ENCODE measurements at regions not wholly inside any gene's neighbourhood (a gene's known extent, or its start where the extent isn't known, plus 50 kb on each side); places are given as distances from the start of the nearest gene placed in this dataset.
A peak's percentile ranks its signal among the peaks of the same experiment; 100 is the strongest.

DNA sequence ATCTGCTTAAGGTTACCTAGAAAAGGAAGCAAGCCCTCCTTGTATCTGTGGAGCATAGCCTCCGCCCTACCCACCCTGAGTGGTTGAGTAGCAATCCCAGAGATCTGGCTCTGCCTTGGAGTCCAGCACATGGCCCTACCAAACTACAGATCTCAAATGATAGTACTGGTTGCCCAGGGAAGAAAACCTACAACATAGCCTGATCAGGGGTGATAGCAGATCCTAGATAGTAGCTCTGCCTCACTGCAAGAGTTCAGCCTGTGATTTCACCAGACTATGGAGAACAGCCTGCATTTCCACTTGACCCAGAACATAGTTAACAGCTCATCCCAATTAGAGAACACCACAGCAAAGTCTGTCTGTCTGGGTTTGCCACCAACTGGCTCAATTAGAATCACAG is 279.5 kb downstream of the ETNK1 start:
- DNase-seq (ENCODE audit: low spot score): no peak

DNA sequence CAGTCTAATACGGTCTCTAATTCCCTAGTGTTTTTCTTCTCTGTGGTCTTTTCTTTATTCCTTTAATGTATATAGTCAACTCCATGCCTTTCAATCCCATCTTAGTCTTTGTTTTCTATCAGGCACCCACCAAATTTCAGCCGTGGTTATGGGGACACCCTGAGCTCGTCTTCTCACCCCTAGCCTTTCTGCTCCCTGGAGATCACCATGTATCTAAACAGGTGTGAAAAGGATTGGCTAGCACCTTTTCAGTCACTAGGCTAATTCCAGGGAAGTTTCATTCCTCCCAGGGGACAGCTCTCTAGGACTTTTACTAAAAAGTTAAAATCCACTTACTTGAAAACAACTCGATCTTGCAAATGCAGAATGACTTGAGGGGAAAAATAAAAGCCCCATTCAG is 291.3 kb downstream of the ETNK1 start:
- DNase-seq (ENCODE audit: low spot score): no peak

DNA sequence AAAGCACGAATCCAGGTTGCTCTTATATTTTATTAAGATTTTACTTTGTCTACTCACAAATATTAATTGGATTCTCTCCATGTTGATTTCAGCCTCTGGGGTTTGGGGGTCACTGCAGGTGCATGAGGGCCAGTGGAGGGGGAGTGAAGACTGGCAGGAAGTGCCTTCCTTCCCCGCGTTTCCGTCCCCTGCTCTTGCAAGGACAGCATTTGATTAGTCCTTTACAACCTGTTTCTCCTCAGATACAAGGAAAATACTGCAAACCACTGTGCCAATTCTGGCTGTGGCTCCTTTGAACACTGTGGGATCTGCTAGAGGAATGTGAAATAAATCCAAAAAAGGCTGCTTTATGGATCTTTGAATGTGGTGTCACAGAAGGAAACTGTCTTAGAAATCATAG is 291.8 kb downstream of the ETNK1 start:
- DNase-seq (ENCODE audit: low spot score): no peak

DNA sequence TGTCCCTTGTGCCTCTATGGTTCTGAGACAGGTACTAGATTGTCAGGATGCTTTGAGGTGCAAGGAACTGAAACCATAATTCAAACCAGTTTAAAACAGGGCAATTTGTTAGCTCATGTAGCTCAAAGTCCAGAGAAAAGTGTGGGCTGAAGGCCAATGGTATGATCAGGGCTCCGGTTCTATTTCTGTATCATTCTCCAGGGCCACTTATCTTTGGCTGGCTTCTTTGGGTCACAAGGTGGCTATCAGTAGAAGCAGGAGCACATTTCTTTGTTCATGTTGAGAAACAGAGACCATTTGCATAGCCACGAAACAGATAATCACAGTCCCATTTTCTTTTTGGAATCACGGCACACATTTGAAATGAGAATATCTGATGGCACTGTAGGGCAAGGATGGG is 294.9 kb downstream of the ETNK1 start:
- DNase-seq (ENCODE audit: low spot score): no peak

DNA sequence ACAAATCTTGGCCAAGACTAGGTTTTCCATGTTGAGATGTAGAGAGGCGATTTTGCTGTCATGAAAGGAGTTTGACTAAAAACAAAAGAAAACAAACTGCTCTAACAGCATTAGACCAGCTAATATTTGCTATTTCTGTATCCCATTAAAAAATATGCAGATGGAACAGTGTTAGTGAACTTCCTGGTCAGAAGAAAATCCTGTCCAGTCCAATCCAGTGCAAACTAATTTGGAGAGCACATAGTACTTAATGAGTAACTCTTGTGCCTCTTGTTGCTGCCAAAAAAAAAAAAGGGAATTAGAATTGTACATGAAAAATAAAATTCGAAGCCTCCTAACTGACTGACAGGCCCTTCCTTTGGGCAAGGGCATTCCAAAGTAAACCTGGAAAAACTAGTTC is 298.8 kb downstream of the ETNK1 start:
- DNase-seq (ENCODE audit: low spot score): no peak

DNA sequence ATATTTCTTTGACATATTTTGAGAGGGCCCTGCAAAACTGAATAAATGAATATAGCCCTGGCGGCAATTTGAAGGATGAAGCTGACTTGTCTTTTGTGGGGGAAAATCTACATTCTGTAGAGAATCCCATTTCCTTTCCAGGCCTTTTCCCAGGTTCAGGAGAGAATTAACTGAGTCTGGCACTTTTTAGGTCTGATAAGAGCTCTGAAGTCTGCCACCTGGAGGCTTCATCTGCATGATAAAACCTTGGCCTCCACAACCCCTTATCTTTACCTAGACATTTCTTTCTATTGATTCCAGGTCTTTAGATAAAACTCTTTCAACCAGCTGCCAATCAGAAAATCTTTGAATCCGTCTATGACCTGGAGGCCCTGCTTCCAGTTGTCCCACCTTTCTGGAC is 299.4 kb downstream of the ETNK1 start:
- DNase-seq (ENCODE audit: low spot score): no peak

DNA sequence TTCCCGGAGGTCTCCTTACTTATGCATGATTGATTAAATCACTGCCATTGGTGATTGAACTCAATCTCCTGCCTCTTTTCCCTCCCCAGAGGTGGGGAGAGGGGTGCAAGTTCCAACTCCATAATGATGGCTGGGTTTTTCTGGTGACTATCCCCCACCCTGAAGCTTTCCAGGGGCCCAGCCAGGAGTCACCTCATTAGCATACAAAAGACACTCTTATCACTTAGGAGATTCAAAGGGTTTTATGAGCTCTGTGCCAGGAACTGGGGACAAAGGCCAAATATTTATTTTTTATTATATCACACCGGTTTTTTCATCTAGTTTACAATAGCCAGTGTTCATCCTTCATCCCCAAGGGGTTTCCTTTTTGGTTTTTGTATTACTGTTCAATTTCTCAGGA is 300.7 kb downstream of the ETNK1 start:
- no peak for DNase-seq (ENCODE audit: low spot score)

DNA sequence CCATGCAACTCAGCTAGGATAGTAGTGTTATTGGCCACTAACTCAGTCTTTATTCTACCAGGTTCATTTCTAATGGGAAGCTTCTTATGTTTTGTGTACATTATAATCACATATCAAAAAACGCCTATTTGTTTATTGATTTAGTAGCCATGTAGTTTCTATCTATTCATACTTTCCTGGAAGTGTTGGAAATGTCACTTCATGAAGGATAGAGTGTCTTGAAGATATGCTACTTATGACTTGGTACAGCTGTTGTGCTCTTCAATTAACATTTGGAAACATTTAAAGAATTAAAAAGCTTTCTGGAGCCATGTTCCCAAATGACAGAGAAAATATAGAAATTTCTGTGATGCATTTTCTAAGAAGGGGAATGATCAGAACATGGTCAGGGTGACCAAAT is 307.5 kb downstream of the ETNK1 start:
- DNase-seq (ENCODE audit: low spot score): no peak

DNA sequence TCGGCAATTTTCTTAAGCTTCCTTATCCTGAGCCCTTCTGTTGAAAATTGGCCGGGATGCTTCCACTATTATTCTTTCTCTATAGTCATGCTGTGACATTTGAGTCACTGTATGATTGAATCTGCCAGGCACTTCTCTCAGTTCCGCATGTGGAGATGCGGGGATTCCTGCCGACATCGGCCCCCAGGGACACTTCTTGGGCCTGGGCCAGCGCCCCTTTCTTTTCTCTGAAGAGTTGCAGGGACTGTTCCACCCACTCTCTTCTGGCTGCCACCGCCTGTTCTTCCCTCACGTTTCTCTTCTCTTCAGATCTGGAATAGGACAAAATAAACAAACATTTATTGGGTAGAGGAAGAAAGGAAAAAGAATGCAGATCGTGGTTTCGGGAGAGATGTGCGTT is 310.1 kb downstream of the ETNK1 start:
- no peak for DNase-seq (ENCODE audit: low spot score)

DNA sequence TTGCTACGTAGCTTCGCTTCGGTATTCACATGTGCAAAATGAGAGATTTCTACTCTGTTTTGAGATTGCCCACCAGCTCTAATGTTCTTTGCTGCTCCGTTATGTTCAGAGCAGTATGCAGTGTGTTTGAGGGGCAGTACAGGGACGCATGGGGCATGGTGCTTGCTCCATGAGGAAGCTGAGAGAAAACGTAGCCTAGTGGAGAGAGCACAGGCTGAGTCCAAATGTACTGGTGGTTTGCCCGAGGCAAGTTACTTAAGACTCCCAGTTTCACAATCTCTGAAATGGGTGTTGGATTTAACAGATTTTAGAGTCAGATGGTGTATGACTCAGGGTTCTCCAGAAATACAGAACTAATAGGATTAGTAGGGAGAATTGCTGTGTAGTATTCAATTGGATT is 310.5 kb downstream of the ETNK1 start:
- DNase-seq (ENCODE audit: low spot score): no peak

DNA sequence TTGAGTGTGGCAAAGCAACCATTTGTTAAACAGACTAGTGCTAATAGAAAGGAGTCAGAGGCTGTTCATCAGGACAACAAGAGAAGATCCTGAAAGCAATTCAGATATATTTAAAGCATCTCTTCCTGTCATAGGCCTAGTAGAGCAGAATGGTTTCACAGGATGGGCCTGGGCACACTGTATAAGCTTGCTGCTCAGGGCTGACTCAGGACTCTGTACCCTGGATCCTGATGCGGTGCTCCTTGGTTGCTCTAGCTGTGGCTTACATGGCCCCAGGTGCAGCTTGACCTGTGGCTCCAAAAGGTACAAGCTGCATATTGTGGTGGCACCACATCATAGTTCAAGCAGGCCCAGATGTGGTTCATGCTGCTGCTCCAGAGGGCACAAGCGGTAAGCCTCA is 313.4 kb downstream of the ETNK1 start:
- no peak for DNase-seq (ENCODE audit: low spot score)

DNA sequence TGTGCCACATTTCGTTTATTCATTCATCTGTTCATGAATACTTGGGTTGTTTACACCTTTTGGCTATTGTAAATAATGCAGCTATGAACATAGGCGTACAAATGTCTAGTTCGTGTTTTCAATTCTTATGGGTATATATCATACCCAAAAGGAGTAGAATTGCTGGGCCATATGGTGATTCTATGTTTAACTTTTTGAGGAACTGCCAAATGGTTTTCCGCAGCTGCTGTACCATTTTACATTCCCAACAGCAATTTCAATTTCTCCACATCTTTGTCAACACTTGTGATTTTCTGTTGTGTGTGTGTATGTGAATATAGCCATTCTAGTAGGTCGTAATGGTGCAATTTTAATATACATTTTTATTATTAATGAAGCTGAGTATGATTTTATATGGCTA is 326.2 kb downstream of the ETNK1 start:
- DNase-seq (ENCODE audit: low spot score): no peak

DNA sequence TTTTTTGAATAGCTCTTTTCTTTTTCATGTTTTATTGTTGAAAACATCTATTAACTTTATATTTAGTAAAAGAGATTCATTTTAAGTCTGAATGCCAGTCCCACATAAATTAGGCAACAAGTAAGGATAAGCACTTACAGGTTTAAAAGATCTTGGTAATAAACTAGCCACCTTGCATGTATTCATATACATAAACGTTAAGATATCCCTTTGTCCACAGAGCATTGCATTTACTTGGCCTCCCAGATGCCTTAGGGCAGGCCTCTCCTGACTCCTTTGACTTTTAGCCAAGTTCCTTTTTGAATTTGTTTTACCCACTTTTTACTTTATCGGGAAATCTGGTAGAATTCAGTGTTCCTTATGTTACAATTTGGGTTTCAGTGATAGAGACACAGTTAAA is 331.7 kb downstream of the ETNK1 start:
- no peak for DNase-seq (ENCODE audit: low spot score)

DNA sequence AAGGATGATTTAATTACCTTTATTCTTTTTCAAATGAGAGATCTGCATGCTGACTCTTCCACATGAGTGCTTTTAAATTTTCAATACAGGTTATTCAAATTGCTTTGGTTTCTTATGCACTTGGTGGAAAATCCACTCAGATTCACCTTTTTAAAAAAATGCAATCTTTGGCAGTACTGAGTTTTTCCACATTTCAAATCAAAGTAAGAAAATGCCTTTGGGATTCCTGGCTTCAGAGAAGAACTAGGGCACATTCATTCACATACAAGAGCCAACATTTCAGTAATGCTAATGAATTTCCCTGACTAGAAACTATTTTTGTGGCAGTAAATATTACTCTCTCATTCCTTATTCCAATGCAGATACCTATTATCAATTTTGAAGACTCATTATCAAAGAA is 342.2 kb downstream of the ETNK1 start:
- no peak for DNase-seq (ENCODE audit: low spot score)

DNA sequence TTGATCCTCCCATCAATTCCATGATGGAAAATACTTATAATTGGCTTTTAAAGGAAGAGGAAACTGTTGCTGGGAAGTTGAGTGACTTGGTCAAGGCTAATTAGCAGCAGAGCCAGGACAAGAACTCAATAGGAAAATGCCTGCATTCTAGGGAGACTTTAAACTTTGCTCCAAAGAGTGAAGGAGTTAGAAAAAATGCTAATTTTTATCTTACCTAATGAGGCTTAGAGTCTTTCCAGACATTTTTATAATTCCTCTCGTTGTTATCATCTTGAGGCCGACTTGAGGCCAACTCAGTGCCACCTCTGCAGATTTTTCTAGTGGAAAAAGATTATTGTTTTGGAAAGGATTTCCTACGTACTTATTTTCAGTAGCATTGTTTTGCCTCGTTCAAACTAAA is 344.6 kb downstream of the ETNK1 start:
- no peak for DNase-seq (ENCODE audit: low spot score)

DNA sequence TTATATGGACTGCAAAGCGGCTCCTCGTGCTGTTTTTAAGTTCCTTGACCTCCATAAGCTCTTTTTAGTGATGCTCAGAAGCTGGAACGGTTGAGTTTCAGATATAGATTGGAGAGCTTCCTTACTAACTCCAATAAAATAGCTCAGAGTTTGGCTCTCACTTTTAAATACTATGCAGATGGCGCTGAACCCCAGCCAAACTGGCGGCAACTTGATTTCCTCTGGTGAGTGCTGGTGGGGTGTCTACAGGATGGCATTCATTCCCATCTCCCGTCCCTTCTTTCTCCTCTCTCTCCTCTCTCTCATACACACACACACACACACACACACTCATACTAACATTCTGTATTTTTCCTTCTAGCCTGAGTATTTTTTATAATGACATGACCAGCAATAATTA is 346.3 kb downstream of the ETNK1 start:
- DNase-seq (ENCODE audit: low spot score): no peak

DNA sequence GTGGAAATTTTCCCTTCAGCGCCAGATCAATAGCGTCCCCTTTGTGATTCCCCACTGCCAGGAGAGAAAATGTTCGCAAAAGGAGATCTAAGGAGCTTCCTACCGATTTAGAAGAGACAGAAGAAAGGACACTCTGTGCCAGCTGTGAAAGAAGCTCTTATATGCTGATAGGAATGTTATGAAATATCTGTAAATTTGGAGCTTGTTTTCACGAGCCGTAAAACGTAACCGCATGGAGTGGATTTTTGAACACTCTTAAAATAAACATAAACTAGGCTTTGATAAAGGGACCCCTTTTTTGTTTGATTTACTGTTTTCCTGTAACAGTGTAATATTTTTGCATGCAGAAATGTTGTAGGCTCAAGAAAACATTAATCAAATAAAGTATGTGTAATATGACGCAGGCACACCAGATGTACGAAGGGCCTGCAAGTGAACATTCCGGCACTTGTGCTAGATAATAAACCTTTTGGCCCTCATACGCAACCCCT is 346.8 kb downstream of the ETNK1 start:
- no peak for DNase-seq (ENCODE audit: low spot score)

DNA sequence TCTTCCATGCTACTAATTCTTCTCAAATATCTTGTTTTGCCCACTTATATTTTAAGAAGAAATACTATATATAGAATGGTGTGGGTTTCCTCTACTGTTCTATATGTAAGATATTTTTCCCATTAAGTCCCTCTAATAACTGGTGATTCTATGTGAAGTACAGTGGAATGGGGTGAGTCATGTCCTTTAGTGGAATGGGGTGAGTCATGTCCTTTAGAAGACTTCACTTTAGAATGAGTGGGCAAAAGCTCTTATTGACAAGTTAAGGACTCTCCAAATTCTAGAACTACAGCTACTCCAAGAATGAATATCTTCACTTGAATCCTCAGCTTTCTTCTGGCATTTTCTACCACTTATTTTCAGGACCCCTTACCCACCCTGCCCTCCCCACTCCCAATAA is 349.9 kb downstream of the ETNK1 start:
- peak; percentile 85 for DNase-seq (ENCODE audit: low spot score)

DNA sequence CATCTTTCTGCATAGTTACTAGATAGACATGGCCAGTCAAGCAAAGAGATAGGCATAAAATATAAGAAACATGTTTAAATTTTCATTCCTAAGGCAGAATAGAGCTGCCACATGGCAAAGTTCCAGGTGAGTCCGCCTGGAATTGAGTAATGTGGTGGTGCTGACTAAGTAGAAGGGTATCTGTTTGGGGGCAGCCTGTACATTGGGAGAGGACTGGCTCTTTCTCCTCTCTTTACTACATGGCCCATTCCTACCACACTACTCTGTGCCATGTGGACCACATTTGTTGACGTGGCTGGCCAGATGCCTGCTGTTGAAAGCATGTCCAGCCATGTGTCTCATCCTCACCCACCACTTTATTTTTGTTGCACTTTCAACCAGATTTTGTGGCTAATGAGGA is 354.0 kb downstream of the ETNK1 start:
- no peak for DNase-seq (ENCODE audit: low spot score)

DNA sequence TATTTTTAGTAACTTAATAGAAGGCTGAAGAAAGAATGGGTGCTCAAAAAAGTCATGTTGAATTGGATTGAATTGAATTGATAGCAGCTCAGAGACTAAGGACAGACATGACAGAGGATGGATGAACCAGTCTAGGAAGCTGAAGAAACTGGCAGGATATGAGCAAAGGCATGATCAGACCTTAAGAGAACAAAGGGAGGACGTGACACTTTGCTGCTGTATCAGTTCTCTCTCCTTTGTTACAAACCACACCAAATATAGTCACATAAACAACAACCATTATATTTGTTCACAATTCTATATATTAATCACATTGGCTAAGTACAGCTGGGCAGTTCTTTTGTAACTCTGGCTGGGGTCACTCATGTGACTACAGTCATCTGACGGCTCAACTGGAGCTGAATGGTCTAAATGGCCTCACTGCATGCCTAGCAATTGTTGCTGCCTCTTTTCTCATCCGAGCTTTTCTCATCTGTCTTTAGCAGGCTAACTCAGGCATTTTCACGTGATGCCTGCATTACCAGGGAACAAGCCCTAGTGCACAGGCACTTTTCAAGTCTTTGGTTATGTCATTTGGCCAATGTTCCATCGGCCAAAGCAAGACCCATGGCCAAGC is 355.0 kb downstream of the ETNK1 start:
- no peak for DNase-seq (ENCODE audit: low spot score)

DNA sequence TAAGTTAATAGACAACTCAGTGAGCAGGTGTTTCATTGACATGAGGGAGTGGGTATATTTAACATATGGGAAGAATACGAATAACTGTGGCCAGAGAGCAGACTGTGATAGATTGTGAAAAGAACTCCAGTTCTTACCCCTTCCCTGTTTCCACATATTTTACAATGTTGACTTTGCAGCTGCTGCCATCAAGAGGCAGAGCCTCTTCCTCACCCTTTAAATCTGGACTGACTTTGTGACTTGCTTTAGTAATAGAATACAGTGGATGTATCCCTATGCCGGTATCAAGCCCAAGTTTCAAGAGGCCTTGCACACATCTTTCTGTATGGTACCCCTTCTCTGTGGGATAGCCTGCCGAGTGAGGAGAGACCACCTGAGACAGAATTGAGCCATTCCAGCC is 356.7 kb downstream of the ETNK1 start:
- DNase-seq (ENCODE audit: low spot score): peak; percentile 36

DNA sequence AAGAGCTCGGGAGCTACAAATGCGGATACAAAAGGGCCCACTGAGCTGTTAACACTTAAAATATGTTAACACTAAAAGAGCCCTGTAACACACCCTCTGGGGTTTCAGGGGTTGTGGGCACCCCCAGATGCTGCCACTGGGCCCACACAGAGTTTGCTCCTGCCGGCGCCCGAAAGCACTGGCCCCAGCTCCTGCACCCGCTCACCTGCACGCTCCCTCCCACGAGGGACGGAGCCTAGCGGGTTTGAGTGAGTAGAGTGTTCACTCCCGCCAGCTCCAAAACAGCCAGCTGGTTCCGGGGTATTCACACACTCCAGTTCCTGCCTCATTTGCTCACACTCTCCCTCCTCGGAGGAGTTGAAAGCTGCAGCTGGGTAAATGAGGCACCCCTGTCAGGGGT is 357.7 kb downstream of the ETNK1 start:
- no peak for DNase-seq (ENCODE audit: low spot score)

DNA sequence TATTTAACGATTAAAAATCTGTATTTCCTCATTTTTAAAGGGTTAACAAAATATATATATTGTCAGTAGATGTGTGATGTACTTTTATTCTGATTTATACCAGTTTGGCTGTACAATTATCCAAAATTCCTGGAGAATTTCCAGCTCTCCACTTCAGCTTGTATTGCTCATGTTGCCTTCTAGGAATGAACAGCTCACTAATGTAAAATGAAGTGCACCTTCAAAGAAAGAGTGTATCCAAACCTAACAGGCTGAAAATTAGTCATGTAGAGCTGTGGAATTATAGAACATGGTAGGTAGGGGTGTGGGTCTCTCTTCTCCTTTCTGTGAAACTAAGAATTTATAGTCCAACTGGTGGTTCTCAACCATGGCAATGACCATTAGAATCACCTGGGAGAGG is 362.0 kb downstream of the ETNK1 start:
- DNase-seq (ENCODE audit: low spot score): no peak

DNA sequence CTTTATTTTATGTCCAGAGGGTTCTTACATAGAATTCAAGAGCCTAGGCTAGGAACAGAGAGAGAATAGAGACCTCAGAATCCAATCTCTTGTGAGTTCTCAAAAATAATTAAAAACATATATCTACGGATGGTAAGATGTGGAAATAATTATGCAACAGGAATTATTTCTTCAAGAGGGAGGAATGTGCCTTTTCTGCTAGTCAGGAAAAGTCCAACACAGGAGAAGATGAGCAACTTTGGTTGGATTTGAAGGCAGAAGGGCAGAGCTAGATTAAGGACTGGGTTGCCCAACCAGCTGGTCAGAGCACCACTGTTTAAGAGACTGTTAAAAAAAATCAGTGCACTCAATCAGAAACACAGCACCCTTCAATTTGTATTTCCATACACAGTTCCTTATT is 365.5 kb downstream of the ETNK1 start:
- DNase-seq (ENCODE audit: low spot score): no peak
